ENCODE measurements at regions not wholly inside any gene's neighbourhood (a gene's known extent, or its start where the extent isn't known, plus 50 kb on each side); places are given as distances from the start of the nearest gene placed in this dataset.

GRCh38 chr13:34040863-34041262 is 222.9 kb downstream of the RFC3 start:
- Histone ChIP-seq H3K27ac (no peak overlapping the region), H3K9me3 (no peaks in the 10 kb centered on the region), H3K36me3 (no peaks in the 10 kb centered on the region), H3K4me3 (no peak overlapping the region), H3K4me1 (no peaks in the 10 kb centered on the region), H3K27me3 (no peaks in the 10 kb centered on the region)
- TF ChIP-seq POLR2A (IDR thresholded peaks at IDR 0.05) (no peak), CTCF (IDR thresholded peaks at IDR 0.05) (no peak)
- DNase-seq, result no peak
- intact Hi-C loops (cut with DNase I), result no loop called here
- 61 to 79% methylated on average over 4 of the region's 4 CpGs for WGBS, 2 donors

- TF ChIP-seq CTCF (IDR thresholded peaks at IDR 0.05), result no peak
- TF ChIP-seq POLR2A (IDR thresholded peaks at IDR 0.05), result no peak
- H3K27ac ChIP-seq, result no peak overlapping the region
- no peaks in the 10 kb centered on the region for H3K9me3 ChIP-seq
- no peak for DNase-seq
- no peaks in the 10 kb centered on the region for H3K27me3 ChIP-seq
- intact Hi-C loops (cut with DNase I), result no loop called here
- no peaks in the 10 kb centered on the region for H3K4me1 ChIP-seq
- WGBS, 2 donors, result 28 to 59% methylated on average over 2 of the region's 2 CpGs
- no peaks in the 10 kb centered on the region for H3K36me3 ChIP-seq
- no peak overlapping the region for H3K4me3 ChIP-seq
These were observed 226.1 kb downstream of the RFC3 start for GRCh38 chr13:34044041-34044440.

GRCh38 chr13:34044660-34045080 is 226.7 kb downstream of the RFC3 start:
- Histone ChIP-seq H3K4me3 (no peak overlapping the region), H3K27me3 (no peaks in the 10 kb centered on the region), H3K36me3 (no peaks in the 10 kb centered on the region), H3K9me3 (no peaks in the 10 kb centered on the region), H3K4me1 (no peaks in the 10 kb centered on the region), H3K27ac (no peak overlapping the region)
- intact Hi-C loops (cut with DNase I), result no loop called here
- TF ChIP-seq CTCF (IDR thresholded peaks at IDR 0.05) (no peak), POLR2A (IDR thresholded peaks at IDR 0.05) (no peak)
- no peak for DNase-seq

GRCh38 chr13:34046457-34046856 is 228.5 kb downstream of the RFC3 start:
- no peaks in the 10 kb centered on the region for H3K9me3 ChIP-seq
- intact Hi-C loops (cut with DNase I), result no loop called here
- H3K36me3 ChIP-seq, result no peaks in the 10 kb centered on the region
- no peak for DNase-seq
- no peak overlapping the region for H3K4me3 ChIP-seq
- H3K27ac ChIP-seq, result no peak overlapping the region
- TF ChIP-seq CTCF (IDR thresholded peaks at IDR 0.05) (no peak), POLR2A (IDR thresholded peaks at IDR 0.05) (no peak)
- 84 to 94% methylated on average over 5 of the region's 5 CpGs for WGBS, 2 donors
- H3K4me1 ChIP-seq, result no peaks in the 10 kb centered on the region
- H3K27me3 ChIP-seq, result no peaks in the 10 kb centered on the region

- DNase-seq, result no peak
- no peaks in the 10 kb centered on the region for H3K27me3 ChIP-seq
- WGBS, 2 donors, result 35 to 74% methylated on average over 2 of the region's 2 CpGs
- TF ChIP-seq POLR2A (IDR thresholded peaks at IDR 0.05) (no peak), CTCF (IDR thresholded peaks at IDR 0.05) (no peak)
- no peak overlapping the region for H3K27ac ChIP-seq
- no peaks in the 10 kb centered on the region for H3K4me1 ChIP-seq
- H3K4me3 ChIP-seq, result no peak overlapping the region
- H3K36me3 ChIP-seq, result no peaks in the 10 kb centered on the region
- no peaks in the 10 kb centered on the region for H3K9me3 ChIP-seq
- intact Hi-C loops (cut with DNase I), result no loop called here
These were observed 230.7 kb downstream of the RFC3 start for GRCh38 chr13:34048652-34049051.

Measured in esophagus squamous epithelium (tissue), 5 donors.